Panc1 (cell line): ENCODE measurements at regions not wholly inside any gene's neighbourhood (a gene's known extent, or its start where the extent isn't known, plus 50 kb on each side); places are given as distances from the start of the nearest gene placed in this dataset.

ENCODE experiments used
- ATAC-seq: fragments of 200-7000 bp; cut with Tn5 transposase; 2 replicates; pipeline ENCODE4 v1.9.1; 2020; ENCODE audit warnings: mild to moderate bottlenecking, moderate library complexity
- BruUV-seq: library from RNA; stranded (reverse); fragments of 400-500 nt; replicated peaks from 2 replicates; lab custom pipeline; 2021; lab: Mats Ljungman, UMichigan
- CTCF ChIA-PET: fragments of 300-600 bp; sonication (Branson Sonifier 250); formaldehyde crosslinking; loops from one replicate; lab custom pipeline; 2022; ENCODE audit warnings: antibody characterized with exemption; lab: Charles Lee
- POLR2A ChIA-PET: fragments of 300-600 bp; sonication (Branson Sonifier 250); formaldehyde crosslinking; loops from one replicate; lab custom pipeline; 2022; ENCODE audit warnings: antibody characterized with exemption; lab: Charles Lee
- DNase-seq: peaks from one replicate; pipeline ENCODE4 v3.0.0-alpha.2; 2010; ENCODE audit warnings: low read depth, low spot score
- H3K27ac ChIP-seq: 2 replicates; pipeline ENCODE4 v1.5.1; 2011; ENCODE audit warnings: mild to moderate bottlenecking, low read length, inconsistent platforms
- H3K27me3 ChIP-seq: fragments of 200-500 bp; sonication (Bioruptor generic); 2 replicates; pipeline ENCODE4 v1.6.0; 2014; ENCODE audit warnings: low read length, inconsistent platforms; ENCODE audit not compliant: control insufficient read depth, insufficient read depth
- H3K36me3 ChIP-seq: fragments of 200-500 bp; sonication (Bioruptor generic); 2 replicates; pipeline ENCODE4 v1.5.1; 2014; ENCODE audit warnings: inconsistent platforms, mild to moderate bottlenecking, low read length, moderate library complexity; ENCODE audit not compliant: control insufficient read depth, insufficient read depth
- H3K4me1 ChIP-seq: 2 replicates; pipeline ENCODE4 v1.5.1; 2011; ENCODE audit warnings: inconsistent platforms, mild to moderate bottlenecking, low read length, moderate library complexity; ENCODE audit not compliant: control insufficient read depth, insufficient read depth
- H3K4me3 ChIP-seq, 2 experiments: 2 replicates each; pipeline ENCODE4 v1.5.1; 2011 to 2012; ENCODE audit warnings: low read depth in 2 of 2, low read length in 2 of 2, mild to moderate bottlenecking in 2 of 2, inconsistent platforms in 1 of 2, moderate library complexity in 1 of 2
- H3K9me3 ChIP-seq: fragments of 200-500 bp; sonication (Bioruptor generic); 2 replicates; pipeline ENCODE4 v1.5.1; 2014; ENCODE audit warnings: low read depth, mild to moderate bottlenecking, inconsistent platforms, low read length, moderate library complexity; ENCODE audit not compliant: control insufficient read depth, insufficient read depth
- POLR2AphosphoS5 ChIP-seq: IDR thresholded peaks from 2 replicates; pipeline ENCODE4 v1.6.1; 2012; ENCODE audit warnings: mild to moderate bottlenecking, low read depth, low read length, moderate library complexity
- SIN3A ChIP-seq: IDR thresholded peaks from 2 replicates; pipeline ENCODE4 v1.6.1; 2012; ENCODE audit warnings: low read depth, mild to moderate bottlenecking, low read length, moderate library complexity, borderline replicate concordance; ENCODE audit not compliant: insufficient read depth
- TCF7L2 ChIP-seq: IDR thresholded peaks from 2 replicates; pipeline ENCODE4 v1.6.1; 2011; ENCODE audit warnings: mild to moderate bottlenecking, low read depth, low read length, inconsistent platforms
- in situ Hi-C: cut with HindIII; loops from 2 replicates; pipeline ENCODE4 v1.10.0; 2016; ENCODE audit warnings: low sequenced_read_pairs, low pct_unique_long_range_greater_than_20kb
- intact Hi-C: fragments of 100-400 bp; cut with micrococcal nuclease; formaldehyde crosslinking; loops from one replicate; pipeline ENCODE4 v1.10.0; 2022; ENCODE audit not compliant: unreplicated experiment
- TF ChIP-seq, protein P1 (sequence below), 2 experiments: IDR thresholded peaks; 2 replicates each; pipeline ENCODE4 v1.6.1; 2011 to 2012; ENCODE audit warnings: low read depth in 2 of 2, control low read depth in 1 of 2, low read length in 1 of 2, mild to moderate bottlenecking in 1 of 2, moderate library complexity in 1 of 2; ENCODE audit not compliant: insufficient read depth in 1 of 2
- TF ChIP-seq, protein P2 (sequence below): fragments of 450-650 bp; IDR thresholded peaks from 2 replicates; pipeline ENCODE4 v1.5.1; 2017; ENCODE audit warnings: mild to moderate bottlenecking

GRCh38 chr9:81767921-81768320 lies 78.6 kb upstream of the TLE1 start:
- Histone ChIP-seq H3K4me3 (no peak overlapping the region), H3K4me1 (no peaks in the 10 kb centered on the region), H3K36me3 (no peaks in the 10 kb centered on the region), H3K27me3 (no peaks in the 10 kb centered on the region), H3K9me3 (no peaks in the 10 kb centered on the region), H3K27ac (no peak overlapping the region)
- TF ChIP-seq SIN3A: no peak
- TF ChIP-seq POLR2AphosphoS5: no peak
- TF ChIP-seq, protein P1, sequence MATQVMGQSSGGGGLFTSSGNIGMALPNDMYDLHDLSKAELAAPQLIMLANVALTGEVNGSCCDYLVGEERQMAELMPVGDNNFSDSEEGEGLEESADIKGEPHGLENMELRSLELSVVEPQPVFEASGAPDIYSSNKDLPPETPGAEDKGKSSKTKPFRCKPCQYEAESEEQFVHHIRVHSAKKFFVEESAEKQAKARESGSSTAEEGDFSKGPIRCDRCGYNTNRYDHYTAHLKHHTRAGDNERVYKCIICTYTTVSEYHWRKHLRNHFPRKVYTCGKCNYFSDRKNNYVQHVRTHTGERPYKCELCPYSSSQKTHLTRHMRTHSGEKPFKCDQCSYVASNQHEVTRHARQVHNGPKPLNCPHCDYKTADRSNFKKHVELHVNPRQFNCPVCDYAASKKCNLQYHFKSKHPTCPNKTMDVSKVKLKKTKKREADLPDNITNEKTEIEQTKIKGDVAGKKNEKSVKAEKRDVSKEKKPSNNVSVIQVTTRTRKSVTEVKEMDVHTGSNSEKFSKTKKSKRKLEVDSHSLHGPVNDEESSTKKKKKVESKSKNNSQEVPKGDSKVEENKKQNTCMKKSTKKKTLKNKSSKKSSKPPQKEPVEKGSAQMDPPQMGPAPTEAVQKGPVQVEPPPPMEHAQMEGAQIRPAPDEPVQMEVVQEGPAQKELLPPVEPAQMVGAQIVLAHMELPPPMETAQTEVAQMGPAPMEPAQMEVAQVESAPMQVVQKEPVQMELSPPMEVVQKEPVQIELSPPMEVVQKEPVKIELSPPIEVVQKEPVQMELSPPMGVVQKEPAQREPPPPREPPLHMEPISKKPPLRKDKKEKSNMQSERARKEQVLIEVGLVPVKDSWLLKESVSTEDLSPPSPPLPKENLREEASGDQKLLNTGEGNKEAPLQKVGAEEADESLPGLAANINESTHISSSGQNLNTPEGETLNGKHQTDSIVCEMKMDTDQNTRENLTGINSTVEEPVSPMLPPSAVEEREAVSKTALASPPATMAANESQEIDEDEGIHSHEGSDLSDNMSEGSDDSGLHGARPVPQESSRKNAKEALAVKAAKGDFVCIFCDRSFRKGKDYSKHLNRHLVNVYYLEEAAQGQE (IDR thresholded peaks at IDR 0.05; ENCODE audit: insufficient read depth in 1 of 2, low read depth in 2 of 2, low read length in 1 of 2): no peak
- TF ChIP-seq TCF7L2: no peak
- TF ChIP-seq, protein P2, sequence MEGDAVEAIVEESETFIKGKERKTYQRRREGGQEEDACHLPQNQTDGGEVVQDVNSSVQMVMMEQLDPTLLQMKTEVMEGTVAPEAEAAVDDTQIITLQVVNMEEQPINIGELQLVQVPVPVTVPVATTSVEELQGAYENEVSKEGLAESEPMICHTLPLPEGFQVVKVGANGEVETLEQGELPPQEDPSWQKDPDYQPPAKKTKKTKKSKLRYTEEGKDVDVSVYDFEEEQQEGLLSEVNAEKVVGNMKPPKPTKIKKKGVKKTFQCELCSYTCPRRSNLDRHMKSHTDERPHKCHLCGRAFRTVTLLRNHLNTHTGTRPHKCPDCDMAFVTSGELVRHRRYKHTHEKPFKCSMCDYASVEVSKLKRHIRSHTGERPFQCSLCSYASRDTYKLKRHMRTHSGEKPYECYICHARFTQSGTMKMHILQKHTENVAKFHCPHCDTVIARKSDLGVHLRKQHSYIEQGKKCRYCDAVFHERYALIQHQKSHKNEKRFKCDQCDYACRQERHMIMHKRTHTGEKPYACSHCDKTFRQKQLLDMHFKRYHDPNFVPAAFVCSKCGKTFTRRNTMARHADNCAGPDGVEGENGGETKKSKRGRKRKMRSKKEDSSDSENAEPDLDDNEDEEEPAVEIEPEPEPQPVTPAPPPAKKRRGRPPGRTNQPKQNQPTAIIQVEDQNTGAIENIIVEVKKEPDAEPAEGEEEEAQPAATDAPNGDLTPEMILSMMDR: no peak
- POLR2A ChIA-PET: no interaction called here
- no TSS peak for BruUV-seq
- ATAC-seq (no peak), DNase-seq (no peak)
- in situ Hi-C loops: no loop called here
- intact Hi-C loops: no loop called here
- CTCF ChIA-PET: no interaction called here

DNA sequence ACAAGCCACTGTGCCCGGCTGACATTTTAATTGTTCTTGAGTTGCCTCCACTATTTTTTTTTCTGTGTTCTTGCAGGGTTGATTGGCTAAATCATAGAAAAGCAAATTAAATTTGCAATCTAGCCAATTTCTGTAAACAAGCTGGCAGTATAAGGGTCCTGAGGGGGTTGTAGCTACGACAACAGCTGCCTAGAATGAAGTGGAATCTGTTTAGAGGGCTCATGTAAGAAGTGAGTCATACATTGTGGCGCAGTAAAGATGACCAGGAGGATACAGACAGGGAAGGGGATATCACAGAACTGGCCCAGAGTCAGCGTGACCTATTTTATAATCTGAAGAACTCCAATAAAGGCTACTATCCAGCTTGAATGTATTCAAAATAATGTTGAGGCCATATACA lies 82.2 kb upstream of the TLE1 start:
- no peak for DNase-seq
- no peak overlapping the region for H3K27ac ChIP-seq

More for the DNA sequence above, 82.2 kb upstream of the TLE1 start:
- intact Hi-C loops (no loop called here), in situ Hi-C loops (no loop called here)
- H3K36me3 ChIP-seq: no peaks in the 10 kb centered on the region
- CTCF ChIA-PET: no interaction called here
- no peaks in the 10 kb centered on the region for H3K9me3 ChIP-seq
- no peak overlapping the region for H3K4me3 ChIP-seq
- ATAC-seq: no peak
- no peaks in the 10 kb centered on the region for H3K4me1 ChIP-seq
- POLR2A ChIA-PET: no interaction called here
- no TSS peak for BruUV-seq
- H3K27me3 ChIP-seq: no peaks in the 10 kb centered on the region
- no peak for TF ChIP-seq TCF7L2
- no peak for TF ChIP-seq SIN3A
- TF ChIP-seq, protein P1 (IDR thresholded peaks at IDR 0.05; ENCODE audit: insufficient read depth in 1 of 2, low read depth in 2 of 2, low read length in 1 of 2): no peak
- TF ChIP-seq, protein P2: no peak
- no peak for TF ChIP-seq POLR2AphosphoS5
